Cardiac muscle cell (in vitro differentiated cells and primary cell): ENCODE measurements at regions not wholly inside any gene's neighbourhood (a gene's known extent, or its start where the extent isn't known, plus 50 kb on each side); places are given as distances from the start of the nearest gene placed in this dataset.

Source experiments
- DNase-seq, 2 donors: peaks; one replicate each; pipeline versions ENCODE4 v3.0.0 to v3.0.0-alpha.2; 2010 to 2017; ENCODE audit warnings: low read depth in 1 of 2, low spot score in 1 of 2
- H3K27ac ChIP-seq: fragments of 200-600 bp; sonication (generic); 2 replicates; pipeline ENCODE4 v1.5.1; 2016
- H3K27me3 ChIP-seq: fragments of 200-600 bp; sonication (generic); 2 replicates; pipeline ENCODE4 v1.6.0; 2016; ENCODE audit warnings: control low read depth
- H3K36me3 ChIP-seq: fragments of 200-600 bp; sonication (generic); 2 replicates; pipeline ENCODE4 v1.5.1; 2016; ENCODE audit warnings: control low read depth
- H3K4me1 ChIP-seq: fragments of 200-600 bp; sonication (generic); 2 replicates; pipeline ENCODE4 v1.8.1; 2017; ENCODE audit warnings: low read depth, mild to moderate bottlenecking, mixed run types
- H3K4me3 ChIP-seq: fragments of 200-600 bp; sonication (generic); 2 replicates; pipeline ENCODE4 v1.5.1; 2016; ENCODE audit warnings: mild to moderate bottlenecking
- H3K9me3 ChIP-seq: fragments of 200-600 bp; sonication (generic); 2 replicates; pipeline ENCODE4 v1.5.1; 2017; ENCODE audit warnings: low read depth, mild to moderate bottlenecking, control low read depth
- TF ChIP-seq, protein P1 (sequence below): IDR thresholded peaks from 2 replicates; pipeline ENCODE4 v1.5.1; 2012; ENCODE audit warnings: low read depth, mild to moderate bottlenecking, low read length

DNA sequence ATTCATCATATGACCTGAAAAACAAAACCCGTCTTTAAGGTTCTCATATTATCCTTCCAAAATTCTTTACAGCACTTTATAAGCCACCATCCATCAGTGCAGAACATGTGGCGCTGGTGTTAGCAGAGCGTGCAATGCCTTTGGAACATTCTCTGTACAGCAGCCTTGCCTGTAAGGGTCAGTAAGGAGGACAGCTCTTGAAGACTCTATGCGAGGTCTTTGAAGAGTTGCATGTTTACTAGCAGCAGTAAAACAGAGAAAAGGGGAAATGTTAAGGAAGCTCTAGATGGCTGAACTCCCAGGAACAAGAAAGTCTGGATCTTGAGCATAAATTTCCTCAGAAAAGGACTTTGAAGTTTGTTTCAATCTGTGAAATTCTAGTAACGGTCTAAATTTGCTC, 365.6 kb downstream of the DUSP10 start:
- no peaks in the 10 kb centered on the region for H3K9me3 ChIP-seq
- H3K27me3 ChIP-seq: no peaks in the 10 kb centered on the region
- TF ChIP-seq, protein P1, sequence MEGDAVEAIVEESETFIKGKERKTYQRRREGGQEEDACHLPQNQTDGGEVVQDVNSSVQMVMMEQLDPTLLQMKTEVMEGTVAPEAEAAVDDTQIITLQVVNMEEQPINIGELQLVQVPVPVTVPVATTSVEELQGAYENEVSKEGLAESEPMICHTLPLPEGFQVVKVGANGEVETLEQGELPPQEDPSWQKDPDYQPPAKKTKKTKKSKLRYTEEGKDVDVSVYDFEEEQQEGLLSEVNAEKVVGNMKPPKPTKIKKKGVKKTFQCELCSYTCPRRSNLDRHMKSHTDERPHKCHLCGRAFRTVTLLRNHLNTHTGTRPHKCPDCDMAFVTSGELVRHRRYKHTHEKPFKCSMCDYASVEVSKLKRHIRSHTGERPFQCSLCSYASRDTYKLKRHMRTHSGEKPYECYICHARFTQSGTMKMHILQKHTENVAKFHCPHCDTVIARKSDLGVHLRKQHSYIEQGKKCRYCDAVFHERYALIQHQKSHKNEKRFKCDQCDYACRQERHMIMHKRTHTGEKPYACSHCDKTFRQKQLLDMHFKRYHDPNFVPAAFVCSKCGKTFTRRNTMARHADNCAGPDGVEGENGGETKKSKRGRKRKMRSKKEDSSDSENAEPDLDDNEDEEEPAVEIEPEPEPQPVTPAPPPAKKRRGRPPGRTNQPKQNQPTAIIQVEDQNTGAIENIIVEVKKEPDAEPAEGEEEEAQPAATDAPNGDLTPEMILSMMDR: no peak
- H3K4me1 ChIP-seq: no peaks in the 10 kb centered on the region
- no peak overlapping the region for H3K27ac ChIP-seq
- no peak overlapping the region for H3K4me3 ChIP-seq
- H3K36me3 ChIP-seq: no peaks in the 10 kb centered on the region
- no peak for DNase-seq

- TF ChIP-seq, protein P1: no peak
- Histone ChIP-seq H3K4me3 (no peak overlapping the region), H3K27me3 (no peaks in the 10 kb centered on the region), H3K27ac (no peak overlapping the region), H3K9me3 (no peaks in the 10 kb centered on the region), H3K4me1 (no peaks in the 10 kb centered on the region), H3K36me3 (no peaks in the 10 kb centered on the region)
- DNase-seq: no peak
Observed at GRCh38 chr1:221381910-221382623, 359.8 kb downstream of the DUSP10 start.

- Histone ChIP-seq H3K4me3 (no peak overlapping the region), H3K27me3 (no peaks in the 10 kb centered on the region), H3K9me3 (no peaks in the 10 kb centered on the region), H3K27ac (no peak overlapping the region), H3K4me1 (no peaks in the 10 kb centered on the region), H3K36me3 (no peaks in the 10 kb centered on the region)
- peak in 1 of 2 donors; percentile 73 for DNase-seq
- TF ChIP-seq, protein P1: no peak
Observed at GRCh38 chr1:221392453-221392852, 349.4 kb downstream of the DUSP10 start.

DNA sequence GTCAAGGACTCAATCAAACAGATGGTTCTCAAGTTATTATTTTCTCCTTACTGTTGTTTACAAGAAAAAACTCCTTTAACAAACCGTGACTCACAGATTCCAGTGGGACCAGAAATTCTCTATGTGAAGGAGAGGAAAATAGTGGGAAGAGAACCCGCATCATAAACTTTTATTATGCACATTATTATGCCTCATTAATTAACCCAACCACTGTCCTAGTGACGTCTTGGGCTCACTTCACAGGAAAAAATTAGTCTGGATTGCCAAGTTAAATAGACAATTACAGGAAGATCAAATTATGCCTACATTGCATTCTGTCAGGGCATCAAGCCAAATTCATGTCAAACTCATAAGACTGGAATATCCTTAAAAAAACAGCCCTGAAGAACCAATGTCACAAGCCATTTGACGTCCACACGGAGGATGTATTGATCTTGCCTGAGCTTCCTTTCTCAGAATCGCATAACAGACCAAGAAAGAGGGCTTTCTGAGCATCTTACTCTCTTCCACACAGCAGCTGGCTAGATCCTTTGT, 347.8 kb downstream of the DUSP10 start:
- no peaks in the 10 kb centered on the region for H3K4me1 ChIP-seq
- H3K27me3 ChIP-seq: no peaks in the 10 kb centered on the region
- no peaks in the 10 kb centered on the region for H3K9me3 ChIP-seq
- H3K36me3 ChIP-seq: no peaks in the 10 kb centered on the region
- no peak overlapping the region for H3K4me3 ChIP-seq
- no peak overlapping the region for H3K27ac ChIP-seq
- DNase-seq: peak in 1 of 2 donors; percentile 21
- TF ChIP-seq, protein P1: no peak

DNA sequence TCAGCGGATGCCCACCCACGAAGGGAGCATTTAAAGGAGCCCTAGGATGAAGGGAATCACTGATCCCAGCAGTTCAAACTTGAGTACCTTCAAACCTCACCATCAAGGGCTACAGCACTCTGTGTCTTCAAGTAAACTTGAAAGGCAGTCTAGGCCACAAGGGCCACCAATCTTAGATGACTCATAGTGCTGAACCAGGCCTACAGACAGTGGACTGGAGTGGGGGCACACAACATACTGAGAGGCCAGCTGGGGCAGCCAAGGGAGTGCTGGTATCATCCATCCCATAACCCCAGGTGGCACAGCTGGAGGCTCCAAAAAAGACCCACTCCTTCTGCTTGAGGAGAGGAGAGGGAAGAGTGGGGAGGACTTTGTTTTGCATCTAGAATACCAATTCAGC, 345.4 kb downstream of the DUSP10 start:
- no peaks in the 10 kb centered on the region for H3K9me3 ChIP-seq
- H3K27me3 ChIP-seq: no peaks in the 10 kb centered on the region
- no peaks in the 10 kb centered on the region for H3K4me1 ChIP-seq
- H3K36me3 ChIP-seq: no peaks in the 10 kb centered on the region
- DNase-seq: no peak
- H3K27ac ChIP-seq: no peak overlapping the region
- TF ChIP-seq, protein P1: no peak
- no peak overlapping the region for H3K4me3 ChIP-seq
